SK-N-MC (cell line): ENCODE measurements at regions not wholly inside any gene's neighbourhood (a gene's known extent, or its start where the extent isn't known, plus 50 kb on each side); places are given as distances from the start of the nearest gene placed in this dataset.

Source experiments
- EZH2 ChIP-seq: fragments of 200-600 bp; sonication (generic); IDR thresholded peaks from one replicate; pipeline ENCODE4 v1.6.1; 2017; ENCODE audit warnings: antibody characterized with exemption
- FOXP2 ChIP-seq: optimal IDR thresholded peaks from 2 replicates; pipeline ENCODE3; 2011; ENCODE audit warnings: mild to moderate bottlenecking, moderate library complexity; ENCODE audit not compliant: insufficient read depth; ENCODE audit errors: extremely low read length, control extremely low read depth
- POLR2AphosphoS5 ChIP-seq: IDR thresholded peaks from 2 replicates; pipeline ENCODE4 v1.6.1; 2012; ENCODE audit warnings: mild to moderate bottlenecking, low read depth, low read length, borderline replicate concordance

- no peak for TF ChIP-seq EZH2
- no peak for TF ChIP-seq POLR2AphosphoS5
- TF ChIP-seq FOXP2 = no peak
Measured at GRCh38 chr16:14366447-14366846, 263.6 kb downstream of the PARN start.
